ENCODE measurements at regions not wholly inside any gene's neighbourhood (a gene's known extent, or its start where the extent isn't known, plus 50 kb on each side); places are given as distances from the start of the nearest gene placed in this dataset.

GRCh38 chr2:10987439-10987838 is 75.7 kb downstream of the KCNF1 start:
- no peak for DNase-seq (ENCODE audit: low read depth)
- Histone ChIP-seq H3K27me3 (ENCODE audit: control insufficient read depth, insufficient read depth, low read length) (peaks cover 11% of the 10 kb centered on the region), H3K4me3 (ENCODE audit: low read depth, low read length) (no peak overlapping the region), H3K36me3 (ENCODE audit: control insufficient read depth, insufficient read depth, low read length) (no peaks in the 10 kb centered on the region)
- no peak for TF ChIP-seq CTCF (IDR thresholded peaks at IDR 0.05; ENCODE audit: insufficient read depth, low read length, poor library complexity, severe bottlenecking)

GRCh38 chr2:10987861-10988260 is 76.1 kb downstream of the KCNF1 start:
- H3K27me3 ChIP-seq (ENCODE audit: control insufficient read depth, insufficient read depth, low read length), result peaks cover 11% of the 10 kb centered on the region
- H3K36me3 ChIP-seq (ENCODE audit: control insufficient read depth, insufficient read depth, low read length), result no peaks in the 10 kb centered on the region
- DNase-seq (ENCODE audit: low read depth), result no peak
- TF ChIP-seq CTCF (IDR thresholded peaks at IDR 0.05; ENCODE audit: insufficient read depth, low read length, poor library complexity, severe bottlenecking), result no peak
- no peak overlapping the region for H3K4me3 ChIP-seq (ENCODE audit: low read depth, low read length)

- no peak for DNase-seq (ENCODE audit: low read depth)
- Histone ChIP-seq H3K27me3 (ENCODE audit: control insufficient read depth, insufficient read depth, low read length) (peaks cover 3% of the 10 kb centered on the region), H3K36me3 (ENCODE audit: control insufficient read depth, insufficient read depth, low read length) (no peaks in the 10 kb centered on the region), H3K4me3 (ENCODE audit: low read depth, low read length) (no peak overlapping the region)
- TF ChIP-seq CTCF (IDR thresholded peaks at IDR 0.05; ENCODE audit: insufficient read depth, low read length, poor library complexity, severe bottlenecking), result no peak
Measured at GRCh38 chr2:10989151-10989550, 77.4 kb downstream of the KCNF1 start.

DNA sequence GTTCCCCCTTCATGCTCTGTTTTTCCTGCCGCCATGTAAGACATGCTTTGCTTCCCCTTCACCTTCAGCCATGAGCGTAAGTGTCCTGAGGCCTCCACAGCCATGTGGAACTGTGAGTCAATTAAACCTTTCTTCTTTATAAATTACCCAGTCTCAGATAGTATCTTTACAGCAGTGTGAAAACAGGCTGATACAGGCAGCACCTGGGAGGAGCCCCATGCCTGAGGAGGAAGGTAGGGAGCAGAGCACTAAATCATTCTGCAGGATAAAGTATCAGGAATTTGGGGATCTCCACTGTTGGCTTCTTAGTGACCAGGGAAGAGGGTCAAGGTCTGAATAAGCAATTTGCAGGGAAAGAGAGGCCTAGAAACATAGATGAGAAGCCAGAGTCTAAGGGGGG is 78.0 kb downstream of the KCNF1 start:
- no peaks in the 10 kb centered on the region for H3K36me3 ChIP-seq (ENCODE audit: control insufficient read depth, insufficient read depth, low read length)
- no peak for DNase-seq (ENCODE audit: low read depth)
- no peak overlapping the region for H3K4me3 ChIP-seq (ENCODE audit: low read depth, low read length)
- H3K27me3 ChIP-seq (ENCODE audit: control insufficient read depth, insufficient read depth, low read length), result peaks cover 3% of the 10 kb centered on the region
- no peak for TF ChIP-seq CTCF (IDR thresholded peaks at IDR 0.05; ENCODE audit: insufficient read depth, low read length, poor library complexity, severe bottlenecking)

DNA sequence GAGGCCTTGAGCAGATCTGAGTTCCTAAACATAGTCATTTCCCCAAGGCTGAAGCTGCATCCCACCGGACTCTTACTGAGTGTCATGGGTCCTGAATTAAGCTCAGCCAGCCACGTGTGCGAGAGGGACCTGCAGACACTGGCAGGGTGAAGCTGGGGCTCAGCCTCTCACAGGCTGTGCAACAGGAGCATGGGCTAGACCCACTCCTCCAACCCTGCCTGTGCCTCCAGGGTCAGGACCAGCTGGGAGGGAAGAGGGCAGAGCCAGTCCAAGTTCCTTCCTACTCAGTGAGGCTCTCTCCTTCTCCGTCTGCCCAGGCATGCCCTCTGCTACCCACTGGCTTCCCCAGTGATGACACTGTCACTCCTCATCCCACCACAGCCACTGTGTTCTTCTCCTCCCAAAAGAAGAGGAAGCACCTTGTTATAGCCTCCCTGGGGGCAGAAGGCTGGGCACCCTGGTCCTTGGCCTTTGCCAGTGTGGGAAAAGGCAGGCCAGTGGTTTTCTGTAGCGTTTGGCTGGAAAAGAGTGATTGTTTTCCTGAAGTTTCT is 78.9 kb downstream of the KCNF1 start:
- TF ChIP-seq CTCF (IDR thresholded peaks at IDR 0.05; ENCODE audit: insufficient read depth, low read length, poor library complexity, severe bottlenecking), result no peak
- H3K4me3 ChIP-seq (ENCODE audit: low read depth, low read length), result no peak overlapping the region
- DNase-seq (ENCODE audit: low read depth), result no peak
- no peaks in the 10 kb centered on the region for H3K36me3 ChIP-seq (ENCODE audit: control insufficient read depth, insufficient read depth, low read length)
- H3K27me3 ChIP-seq (ENCODE audit: control insufficient read depth, insufficient read depth, low read length), result peaks cover 3% of the 10 kb centered on the region

GRCh38 chr2:10992023-10992791 is 80.5 kb downstream of the KCNF1 start:
- Histone ChIP-seq H3K27me3 (ENCODE audit: control insufficient read depth, insufficient read depth, low read length) (peaks cover 4% of the 10 kb centered on the region), H3K36me3 (ENCODE audit: control insufficient read depth, insufficient read depth, low read length) (no peaks in the 10 kb centered on the region), H3K4me3 (ENCODE audit: low read depth, low read length) (no peak overlapping the region)
- no peak for TF ChIP-seq CTCF (IDR thresholded peaks at IDR 0.05; ENCODE audit: insufficient read depth, low read length, poor library complexity, severe bottlenecking)
- DNase-seq (ENCODE audit: low read depth), result no peak
